Stimulated activated CD4-positive, alpha-beta T cell treated with anti-CD3 and anti-CD28 coated beads, Interleukin-4, amount 100 ng/mL, for 4 hours (primary cell): ENCODE measurements at regions not wholly inside any gene's neighbourhood (a gene's known extent, or its start where the extent isn't known, plus 50 kb on each side); places are given as distances from the start of the nearest gene placed in this dataset.

Source experiments
- DNase-seq, 2 experiments: peaks; one replicate each; pipeline ENCODE4 v3.0.0-alpha.2; 2020

- DNase-seq = no peak
Observed at GRCh38 chr11:76276046-76276780, 69.9 kb upstream of the WNT11 start.

DNA sequence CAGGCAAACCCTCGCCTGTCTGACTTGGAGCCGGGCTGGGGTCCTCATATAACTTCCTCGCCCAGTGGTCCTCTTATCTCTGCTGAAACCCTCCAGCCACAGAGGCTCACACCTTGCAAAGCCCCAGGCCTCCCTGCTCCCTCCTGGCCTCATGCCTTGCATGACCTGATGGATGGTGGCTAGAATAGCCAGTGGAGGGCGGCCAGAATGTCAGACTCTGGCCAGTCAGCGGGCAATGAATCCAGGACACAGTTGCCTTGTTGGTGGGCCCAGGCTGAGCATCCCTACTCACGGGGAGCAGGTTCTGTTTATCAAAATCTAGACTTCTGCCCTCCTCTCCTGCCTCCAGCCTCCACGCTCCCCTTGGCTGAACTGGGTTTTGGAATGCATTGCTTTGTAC is 69.1 kb upstream of the WNT11 start:
- DNase-seq = no peak

GRCh38 chr11:76271068-76271467 is 64.8 kb upstream of the WNT11 start:
- DNase-seq = no peak

GRCh38 chr11:76270389-76270788 is 64.1 kb upstream of the WNT11 start:
- no peak for DNase-seq

GRCh38 chr11:76269661-76270261 is 63.5 kb upstream of the WNT11 start:
- no peak for DNase-seq

DNA sequence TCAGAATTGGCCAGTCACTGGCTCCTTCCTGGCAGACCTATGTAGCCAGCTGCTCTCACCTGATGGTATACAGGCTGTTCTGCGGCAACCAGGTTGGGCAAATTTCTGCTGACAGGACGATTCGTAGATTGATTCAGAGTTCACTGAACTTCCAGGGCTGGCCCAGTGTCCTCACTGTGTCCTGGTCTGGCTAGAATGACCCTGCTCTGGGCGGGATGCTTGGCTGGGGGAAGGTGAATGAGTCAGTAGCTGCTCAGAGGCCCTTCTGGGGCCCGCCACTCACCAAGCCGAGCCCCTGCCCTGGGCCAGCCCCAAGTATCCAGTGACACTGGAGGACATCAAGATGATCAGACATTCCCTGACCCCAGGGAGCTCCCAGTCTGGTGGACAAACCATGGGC is 62.9 kb upstream of the WNT11 start:
- DNase-seq = no peak

- DNase-seq = no peak
Observed at GRCh38 chr11:76268498-76268897, 62.2 kb upstream of the WNT11 start.

- DNase-seq = no peak
Observed at GRCh38 chr11:76267556-76267955, 61.3 kb upstream of the WNT11 start.

- DNase-seq = no peak
Observed at GRCh38 chr11:76266286-76267100, 60.2 kb upstream of the WNT11 start.

DNA sequence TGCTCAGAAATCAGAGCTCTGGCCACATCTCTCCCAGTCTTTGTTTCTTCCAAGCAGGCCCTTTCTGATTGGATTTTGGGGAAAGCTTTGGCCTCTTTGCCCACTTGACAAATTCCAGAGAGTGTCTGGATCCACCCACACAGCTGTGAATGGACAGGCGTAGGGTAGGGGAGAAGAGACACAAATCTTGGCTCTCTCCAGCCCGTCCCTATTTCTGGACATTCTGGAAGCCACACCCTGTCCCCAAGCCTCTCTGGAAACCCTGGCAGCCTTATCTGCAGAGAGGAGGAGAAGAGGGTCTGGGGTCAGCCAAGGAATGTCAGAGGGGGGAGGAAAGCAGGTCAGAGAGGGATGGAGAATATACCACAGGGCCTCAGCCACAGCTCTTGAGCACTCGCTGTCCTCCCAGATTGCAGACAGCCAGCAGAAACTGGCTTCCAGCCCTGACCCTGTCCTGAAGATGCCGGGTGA is 59.5 kb upstream of the WNT11 start:
- no peak for DNase-seq

GRCh38 chr11:76263657-76264056 is 57.4 kb upstream of the WNT11 start:
- DNase-seq = no peak

- DNase-seq = no peak
Observed at GRCh38 chr11:76263166-76263565, 56.9 kb upstream of the WNT11 start.

GRCh38 chr11:76260296-76260925 is 54.1 kb upstream of the WNT11 start:
- no peak for DNase-seq

- no peak for DNase-seq
Observed at GRCh38 chr11:76259299-76259908, 53.1 kb upstream of the WNT11 start.

- DNase-seq = no peak
Observed at GRCh38 chr11:76257074-76257719, 50.9 kb upstream of the WNT11 start.

- DNase-seq = no peak
Observed at GRCh38 chr11:76256448-76256847, 50.1 kb upstream of the WNT11 start.
